ENCODE measurements at regions not wholly inside any gene's neighbourhood (a gene's known extent, or its start where the extent isn't known, plus 50 kb on each side); places are given as distances from the start of the nearest gene placed in this dataset.

GRCh38 chr21:26246073-26246472, 75.5 kb upstream of the APP start:
- TF ChIP-seq CTCF (conservative IDR thresholded peaks at IDR 0.05; ENCODE audit: low read length): no peak
- TF ChIP-seq EZH2phosphoT487 (IDR thresholded peaks at IDR 0.05; ENCODE audit: borderline replicate concordance, low read depth, low read length): no peak
